Cardiac muscle cell (in vitro differentiated cells and primary cell): ENCODE measurements at regions not wholly inside any gene's neighbourhood (a gene's known extent, or its start where the extent isn't known, plus 50 kb on each side); places are given as distances from the start of the nearest gene placed in this dataset.

ENCODE experiments used
- DNase-seq, 2 donors: peaks; one replicate each; pipeline versions ENCODE4 v3.0.0 to v3.0.0-alpha.2; 2010 to 2017; ENCODE audit warnings: low read depth in 1 of 2, low spot score in 1 of 2
- H3K27ac ChIP-seq: fragments of 200-600 bp; sonication (generic); 2 replicates; pipeline ENCODE4 v1.5.1; 2016
- H3K27me3 ChIP-seq: fragments of 200-600 bp; sonication (generic); 2 replicates; pipeline ENCODE4 v1.6.0; 2016; ENCODE audit warnings: control low read depth
- H3K36me3 ChIP-seq: fragments of 200-600 bp; sonication (generic); 2 replicates; pipeline ENCODE4 v1.5.1; 2016; ENCODE audit warnings: control low read depth
- H3K4me1 ChIP-seq: fragments of 200-600 bp; sonication (generic); 2 replicates; pipeline ENCODE4 v1.8.1; 2017; ENCODE audit warnings: low read depth, mild to moderate bottlenecking, mixed run types
- H3K4me3 ChIP-seq: fragments of 200-600 bp; sonication (generic); 2 replicates; pipeline ENCODE4 v1.5.1; 2016; ENCODE audit warnings: mild to moderate bottlenecking
- H3K9me3 ChIP-seq: fragments of 200-600 bp; sonication (generic); 2 replicates; pipeline ENCODE4 v1.5.1; 2017; ENCODE audit warnings: low read depth, mild to moderate bottlenecking, control low read depth
- TF ChIP-seq, protein P1 (sequence below): IDR thresholded peaks from 2 replicates; pipeline ENCODE4 v1.5.1; 2012; ENCODE audit warnings: low read depth, mild to moderate bottlenecking, low read length

DNA sequence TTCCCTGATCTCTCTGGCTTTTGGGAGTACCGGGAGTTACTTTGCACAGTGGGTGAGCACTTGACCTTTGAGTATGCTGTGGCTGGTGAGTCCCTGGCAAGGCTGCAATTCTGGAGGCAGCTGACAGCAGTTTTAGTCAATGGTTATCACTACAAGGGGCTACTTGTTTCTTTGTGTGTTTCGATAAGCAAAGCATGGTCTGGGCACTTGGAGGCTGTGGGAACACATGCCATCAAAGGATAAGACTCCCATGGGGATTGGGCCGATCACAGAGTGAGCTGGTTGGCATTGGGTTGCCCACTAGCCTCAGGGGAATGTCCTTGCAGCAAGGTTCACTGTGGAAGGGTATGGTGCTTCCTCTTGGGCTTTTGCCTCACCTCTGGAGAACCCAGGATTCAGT lies 208.2 kb downstream of the SNX13 start:
- H3K27me3 ChIP-seq, result no peaks in the 10 kb centered on the region
- no peak overlapping the region for H3K27ac ChIP-seq
- no peak for DNase-seq
- no peaks in the 10 kb centered on the region for H3K36me3 ChIP-seq
- no peak overlapping the region for H3K4me3 ChIP-seq
- no peaks in the 10 kb centered on the region for H3K9me3 ChIP-seq
- no peaks in the 10 kb centered on the region for H3K4me1 ChIP-seq
- TF ChIP-seq, protein P1, sequence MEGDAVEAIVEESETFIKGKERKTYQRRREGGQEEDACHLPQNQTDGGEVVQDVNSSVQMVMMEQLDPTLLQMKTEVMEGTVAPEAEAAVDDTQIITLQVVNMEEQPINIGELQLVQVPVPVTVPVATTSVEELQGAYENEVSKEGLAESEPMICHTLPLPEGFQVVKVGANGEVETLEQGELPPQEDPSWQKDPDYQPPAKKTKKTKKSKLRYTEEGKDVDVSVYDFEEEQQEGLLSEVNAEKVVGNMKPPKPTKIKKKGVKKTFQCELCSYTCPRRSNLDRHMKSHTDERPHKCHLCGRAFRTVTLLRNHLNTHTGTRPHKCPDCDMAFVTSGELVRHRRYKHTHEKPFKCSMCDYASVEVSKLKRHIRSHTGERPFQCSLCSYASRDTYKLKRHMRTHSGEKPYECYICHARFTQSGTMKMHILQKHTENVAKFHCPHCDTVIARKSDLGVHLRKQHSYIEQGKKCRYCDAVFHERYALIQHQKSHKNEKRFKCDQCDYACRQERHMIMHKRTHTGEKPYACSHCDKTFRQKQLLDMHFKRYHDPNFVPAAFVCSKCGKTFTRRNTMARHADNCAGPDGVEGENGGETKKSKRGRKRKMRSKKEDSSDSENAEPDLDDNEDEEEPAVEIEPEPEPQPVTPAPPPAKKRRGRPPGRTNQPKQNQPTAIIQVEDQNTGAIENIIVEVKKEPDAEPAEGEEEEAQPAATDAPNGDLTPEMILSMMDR, result no peak
